Activated CD4-positive, CD25-positive, alpha-beta regulatory T cell (primary cell): ENCODE measurements at regions not wholly inside any gene's neighbourhood (a gene's known extent, or its start where the extent isn't known, plus 50 kb on each side); places are given as distances from the start of the nearest gene placed in this dataset.
"Not testable (repeated sequence)": the region's sequence is repeated elsewhere in the genome, so short reads cannot be mapped to it uniquely, and the experiment has no call there.

Experiments used
- DNase-seq, 4 experiments: peaks; one replicate each; lab custom pipeline; 2025; lab: John Stamatoyannopoulos, UW

DNA sequence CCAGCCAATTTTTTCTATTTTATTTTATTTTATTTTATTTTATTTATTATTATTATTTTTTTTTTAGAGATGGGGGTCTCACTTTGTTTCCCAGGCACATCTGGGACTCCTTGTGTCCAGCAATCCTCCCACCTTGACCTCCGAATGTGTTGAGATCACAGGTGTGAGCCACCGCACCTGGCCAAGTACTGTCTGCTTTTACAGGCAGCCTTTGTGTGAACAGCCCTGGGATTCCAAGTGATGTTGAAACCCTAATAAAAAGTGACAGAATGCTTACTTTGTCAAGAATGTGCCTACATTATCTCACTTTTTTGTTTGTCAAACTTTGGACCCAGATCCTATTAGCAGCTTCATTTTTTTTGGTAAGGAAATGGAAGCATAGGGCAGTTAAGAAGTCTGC is 220.1 kb upstream of the EDNRB start:
- no peak for DNase-seq

GRCh38 chr13:78137404-78138142 is 218.9 kb upstream of the EDNRB start:
- DNase-seq, result no peak

- DNase-seq, result no peak
These were observed 218.3 kb upstream of the EDNRB start for GRCh38 chr13:78136966-78137365.

GRCh38 chr13:78133511-78133910 is 214.9 kb upstream of the EDNRB start:
- no peak for DNase-seq

DNA sequence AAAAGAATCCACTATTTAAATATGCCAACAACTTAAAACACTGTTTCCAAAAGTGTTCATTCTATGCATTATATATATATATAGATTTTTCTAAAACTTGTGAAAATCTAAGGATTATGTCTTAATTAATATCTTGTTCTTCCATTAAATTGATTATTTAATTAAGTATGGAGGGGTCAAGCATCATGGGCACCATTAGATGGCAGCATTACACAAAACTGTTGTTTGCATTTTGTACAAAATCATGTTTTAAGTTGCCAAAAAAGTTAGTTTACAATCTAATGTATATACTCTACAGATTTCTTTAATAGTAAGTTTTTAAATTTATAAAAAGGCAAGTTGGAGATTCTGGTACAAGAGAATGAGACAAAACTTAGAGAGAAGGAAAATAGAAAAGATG is 213.2 kb upstream of the EDNRB start:
- no peak for DNase-seq

GRCh38 chr13:78131346-78131745 is 212.7 kb upstream of the EDNRB start:
- DNase-seq, result no peak

DNA sequence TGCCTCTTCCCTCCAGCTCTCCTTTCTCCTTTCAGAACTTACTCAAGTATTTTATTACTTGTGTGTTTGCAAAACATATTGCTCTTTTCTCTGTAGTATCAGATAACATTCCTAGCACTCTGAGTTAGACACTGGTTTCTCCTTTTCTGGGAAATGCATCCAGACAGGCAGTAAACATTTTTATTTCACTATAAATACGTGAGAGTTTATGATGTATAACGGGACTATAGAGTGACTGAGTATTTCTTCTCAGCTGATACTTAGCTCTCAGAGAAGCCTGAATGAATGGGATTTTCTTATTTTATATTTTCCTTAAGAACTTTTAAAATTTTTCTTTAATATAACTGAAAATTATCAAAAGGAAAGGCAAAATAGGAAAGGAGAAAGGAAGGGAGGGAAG is 211.2 kb upstream of the EDNRB start:
- DNase-seq, result no peak

DNA sequence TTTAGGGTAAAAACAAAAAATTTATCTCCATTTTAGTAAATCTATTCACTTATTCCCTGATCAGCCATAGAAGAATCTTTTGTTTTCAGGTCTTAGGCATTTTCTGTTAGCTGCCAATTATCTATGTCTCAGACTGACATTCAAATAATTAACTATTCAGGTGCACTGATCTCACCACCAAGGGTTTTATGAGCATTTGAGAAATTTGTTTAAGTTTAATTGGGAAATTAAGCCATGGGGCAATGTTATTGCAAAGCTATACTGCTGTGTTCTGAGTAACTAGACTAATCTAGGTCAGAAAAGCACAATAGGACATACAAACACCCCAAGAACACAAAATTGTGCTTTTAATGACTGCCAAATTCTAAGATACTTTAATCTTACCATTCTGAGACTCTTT is 210.7 kb upstream of the EDNRB start:
- DNase-seq, result no peak

DNA sequence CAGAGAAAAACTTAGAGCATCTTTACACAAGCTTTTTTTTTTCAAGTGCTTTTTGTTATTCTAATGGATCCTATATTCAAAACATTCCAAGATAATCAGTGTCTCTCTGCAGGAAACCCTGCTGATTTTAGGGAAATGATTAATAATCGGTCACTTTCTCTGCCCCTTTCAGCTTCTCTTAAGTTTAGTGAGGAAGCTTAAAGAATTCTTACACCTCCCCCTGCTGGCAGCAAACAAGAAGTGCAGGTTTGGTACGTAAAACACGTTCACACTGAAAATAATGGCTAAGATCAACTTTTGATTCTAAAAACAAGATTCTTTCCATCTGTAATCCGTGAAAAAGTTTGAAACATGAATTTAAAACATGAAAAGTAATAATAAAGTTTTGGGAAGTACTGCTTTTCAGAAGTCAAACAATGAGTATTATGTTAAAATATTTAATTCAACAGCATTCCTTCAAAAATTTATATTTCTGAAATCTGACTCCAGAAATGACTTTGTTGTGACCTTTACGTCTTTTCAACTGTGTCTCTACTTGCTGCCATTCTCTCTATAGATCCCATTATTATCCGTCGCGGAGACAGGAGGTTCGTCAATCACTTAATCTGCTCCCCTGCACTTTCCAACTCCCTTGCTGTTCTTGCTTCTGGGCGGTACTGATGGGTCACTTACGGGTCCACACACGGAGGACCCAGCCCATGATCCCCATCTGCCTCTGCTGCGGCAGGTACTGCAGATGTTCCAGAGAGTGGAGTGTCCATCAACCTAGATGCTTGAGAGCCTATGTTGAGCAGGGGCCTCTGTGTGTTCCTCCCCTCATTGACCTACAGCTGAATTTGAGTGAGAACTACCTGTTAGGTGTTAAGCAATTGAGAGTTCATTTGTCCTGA is 203.1 kb upstream of the EDNRB start:
- no peak for DNase-seq

DNA sequence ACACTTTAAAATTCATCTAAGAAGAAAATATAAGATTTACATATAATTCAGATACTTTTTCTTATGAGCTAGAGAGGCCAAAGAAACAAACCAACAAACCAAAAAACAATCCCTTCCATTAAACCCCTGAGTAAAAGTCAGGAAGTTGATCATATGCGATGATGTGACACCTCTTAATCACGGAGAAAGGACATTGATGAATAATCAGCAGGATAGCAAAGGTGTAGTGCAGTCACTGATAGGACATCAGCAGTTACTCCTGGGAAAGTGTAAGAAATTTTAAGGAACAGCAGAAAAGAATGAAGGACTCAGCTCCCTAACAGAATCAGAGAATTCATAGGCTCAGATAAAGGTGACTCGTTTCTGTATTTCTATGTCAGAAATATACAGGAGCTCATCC is 202.4 kb upstream of the EDNRB start:
- no peak for DNase-seq

- not testable (repeated sequence) for DNase-seq
These were observed 201.5 kb upstream of the EDNRB start for GRCh38 chr13:78120144-78120543.

DNA sequence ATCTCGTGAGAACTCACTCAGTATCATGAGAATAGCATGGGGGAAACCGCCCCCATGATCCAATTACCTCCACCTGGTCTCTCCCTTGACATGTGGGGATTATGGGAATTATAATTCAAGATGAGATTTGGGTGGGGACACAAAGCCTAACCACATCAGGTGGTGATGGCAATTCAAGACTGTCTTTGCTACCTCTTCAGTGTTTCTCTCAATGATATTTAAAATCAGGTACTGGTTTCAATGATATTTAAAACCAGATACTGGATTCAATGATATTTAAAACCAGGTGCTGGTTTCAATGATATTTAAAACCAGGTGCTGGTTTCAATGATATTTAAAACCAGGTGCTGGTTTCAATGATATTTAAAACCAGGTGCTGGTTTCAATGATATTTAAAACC is 198.4 kb upstream of the EDNRB start:
- not testable (repeated sequence) for DNase-seq

- DNase-seq, result no peak
These were observed 187.0 kb upstream of the EDNRB start for GRCh38 chr13:78105656-78106055.

GRCh38 chr13:78103936-78104335 is 185.3 kb upstream of the EDNRB start:
- DNase-seq, result no peak

- no peak for DNase-seq
These were observed 184.1 kb upstream of the EDNRB start for GRCh38 chr13:78102741-78103140.

GRCh38 chr13:78102121-78102677 is 183.6 kb upstream of the EDNRB start:
- DNase-seq, result no peak

GRCh38 chr13:78100486-78100885 is 181.9 kb upstream of the EDNRB start:
- DNase-seq, result no peak

GRCh38 chr13:78098249-78098648 is 179.6 kb upstream of the EDNRB start:
- DNase-seq, result no peak

DNA sequence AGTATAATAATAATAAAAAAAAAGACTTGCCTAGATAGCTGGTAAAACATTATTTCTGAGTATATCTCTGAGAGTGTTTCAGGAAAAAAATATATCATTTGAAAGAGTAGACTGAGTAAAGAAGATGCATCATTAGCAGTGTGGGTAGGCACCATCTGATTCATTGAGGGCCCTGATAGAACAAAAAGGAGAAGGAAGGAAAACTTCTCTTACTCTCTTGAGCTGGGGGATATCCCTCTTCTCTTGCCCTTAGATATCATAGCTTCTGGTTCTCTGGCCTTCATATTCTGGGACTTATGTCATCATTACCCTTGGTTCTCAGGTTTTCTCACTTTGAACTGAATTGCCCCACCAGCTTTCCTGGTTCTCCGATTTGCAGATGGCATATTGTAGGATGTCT is 177.6 kb upstream of the EDNRB start:
- no peak for DNase-seq

GRCh38 chr13:78087966-78088678 is 169.5 kb upstream of the EDNRB start:
- no peak for DNase-seq

- no peak for DNase-seq
These were observed 167.0 kb upstream of the EDNRB start for GRCh38 chr13:78085434-78086225.

DNA sequence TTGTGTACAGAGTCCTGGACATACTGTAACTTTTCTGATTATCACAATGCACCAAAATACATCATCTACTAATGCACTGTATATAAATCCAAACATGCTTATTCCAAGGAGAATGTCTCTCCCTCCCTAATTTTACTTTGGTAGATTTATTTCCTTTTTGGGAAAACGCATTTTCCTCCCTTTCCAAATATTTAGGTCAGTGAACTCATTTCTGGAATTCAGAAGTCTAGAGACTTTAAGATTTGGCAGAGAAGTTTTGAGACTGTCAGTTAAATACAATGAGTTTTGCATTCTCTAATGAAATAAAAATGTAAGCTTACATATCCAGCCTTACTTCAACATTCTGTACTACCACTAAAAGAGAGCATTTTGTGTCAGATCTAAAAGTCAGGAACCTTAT is 165.8 kb upstream of the EDNRB start:
- DNase-seq, result no peak
